ENCODE measurements at regions not wholly inside any gene's neighbourhood (a gene's known extent, or its start where the extent isn't known, plus 50 kb on each side); places are given as distances from the start of the nearest gene placed in this dataset.

DNA sequence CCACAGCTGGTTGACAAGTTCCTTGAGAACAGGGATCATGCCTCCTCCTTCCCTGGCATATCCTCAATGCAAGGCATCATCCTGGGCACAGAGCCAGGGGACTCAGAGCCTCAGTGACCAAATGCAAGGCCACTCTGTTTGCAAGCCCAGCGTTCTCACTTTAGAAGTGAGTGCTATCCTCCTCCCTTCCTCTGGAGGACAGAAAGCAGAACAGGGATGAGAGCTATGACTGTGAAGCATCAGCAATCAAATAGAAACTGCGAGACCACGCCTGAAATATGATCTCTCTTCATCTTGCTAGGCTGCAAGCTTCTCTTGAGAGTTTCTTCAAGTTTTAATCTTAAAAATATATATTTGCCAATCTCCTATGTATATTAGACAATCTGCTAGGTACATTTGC is 119.8 kb downstream of the LRATD1 start:
- no peak for TF ChIP-seq CTCF (IDR thresholded peaks at IDR 0.05; ENCODE audit: insufficient read depth, low read depth, low read length)
- no peak for TF ChIP-seq EZH2 (IDR thresholded peaks at IDR 0.05; ENCODE audit: insufficient read depth, low read length)
